Body of pancreas (tissue), 4 donors: ENCODE measurements at regions not wholly inside any gene's neighbourhood (a gene's known extent, or its start where the extent isn't known, plus 50 kb on each side); places are given as distances from the start of the nearest gene placed in this dataset.

Source experiments
- CTCF ChIP-seq, 7 experiments: fragments of 450-650 bp in 4 of 7; fragments of 200-600 bp in 3 of 7; sonication (generic) in 3 of 7; IDR thresholded peaks; one replicate each; pipeline ENCODE4 v1.5.1; 2016 to 2019; ENCODE audit warnings: antibody characterized with exemption in 7 of 7
- POLR2A ChIP-seq, 3 donors: fragments of 450-650 bp; IDR thresholded peaks; one replicate each; pipeline ENCODE4 v1.6.1; 2016; ENCODE audit warnings: antibody characterized with exemption in 3 of 3, mild to moderate bottlenecking in 2 of 3

GRCh38 chr13:44626176-44626575 lies 50.0 kb upstream of the TSC22D1 start:
- TF ChIP-seq CTCF (IDR thresholded peaks at IDR 0.05), result no peak
- TF ChIP-seq POLR2A (IDR thresholded peaks at IDR 0.05), result no peak
